SIG-M5 treated with dmso at 0.1 percent for 504 hours (cell line): ENCODE measurements at regions not wholly inside any gene's neighbourhood (a gene's known extent, or its start where the extent isn't known, plus 50 kb on each side); places are given as distances from the start of the nearest gene placed in this dataset.

Source experiments
- DNase-seq: peaks from one replicate; lab custom pipeline; 2025; ENCODE audit not compliant: unreplicated experiment; lab: John Stamatoyannopoulos, UW

DNA sequence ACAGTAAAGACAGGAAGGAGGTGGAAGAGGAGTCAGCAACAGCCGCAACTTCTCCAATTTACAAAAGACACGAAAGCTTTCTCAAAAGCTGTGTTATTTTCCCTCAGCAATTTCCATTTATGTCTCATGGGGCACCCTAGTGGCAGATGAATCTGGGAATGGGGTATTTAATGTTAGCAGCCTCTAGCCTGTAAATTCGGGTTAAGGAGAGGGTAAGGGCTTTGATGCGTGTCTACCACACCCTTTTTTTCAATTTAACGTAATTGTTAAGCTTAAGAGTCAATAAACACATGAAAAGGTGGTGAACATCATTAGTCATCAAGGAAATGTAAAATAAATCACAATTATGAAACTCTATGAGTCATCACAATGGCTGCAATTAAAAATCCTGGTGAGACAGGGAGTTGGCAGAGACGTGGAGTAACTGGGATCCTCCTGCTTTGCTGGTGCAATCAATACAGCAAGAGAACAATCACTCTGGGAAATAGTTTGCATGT lies 986.4 kb downstream of the AACS start:
- DNase-seq, result no peak

DNA sequence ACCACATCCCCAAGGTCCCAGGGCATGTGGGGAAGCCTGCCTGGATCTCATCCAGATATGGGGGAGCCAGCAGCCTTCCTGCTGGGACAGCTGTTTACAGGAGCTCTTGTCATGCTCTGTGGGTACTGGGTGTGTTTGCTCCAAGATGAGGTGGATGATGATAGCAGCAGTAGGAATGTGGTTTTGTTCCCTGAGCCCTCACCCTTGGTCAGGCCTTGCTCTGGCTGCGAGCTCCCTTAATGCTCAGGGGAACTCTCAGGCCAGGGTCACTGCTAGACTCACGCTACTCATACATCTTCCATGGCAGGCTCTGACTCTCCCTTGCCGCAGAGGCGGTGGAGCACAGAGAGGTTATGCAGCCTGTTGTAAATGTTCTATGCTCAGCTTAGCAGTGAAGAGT lies 990.3 kb downstream of the AACS start:
- DNase-seq, result no peak

- no peak for DNase-seq
These were observed 996.5 kb downstream of the AACS start for GRCh38 chr12:126061777-126062176.

- DNase-seq, result no peak
These were observed 998.8 kb downstream of the AACS start for GRCh38 chr12:126064028-126064427.

DNA sequence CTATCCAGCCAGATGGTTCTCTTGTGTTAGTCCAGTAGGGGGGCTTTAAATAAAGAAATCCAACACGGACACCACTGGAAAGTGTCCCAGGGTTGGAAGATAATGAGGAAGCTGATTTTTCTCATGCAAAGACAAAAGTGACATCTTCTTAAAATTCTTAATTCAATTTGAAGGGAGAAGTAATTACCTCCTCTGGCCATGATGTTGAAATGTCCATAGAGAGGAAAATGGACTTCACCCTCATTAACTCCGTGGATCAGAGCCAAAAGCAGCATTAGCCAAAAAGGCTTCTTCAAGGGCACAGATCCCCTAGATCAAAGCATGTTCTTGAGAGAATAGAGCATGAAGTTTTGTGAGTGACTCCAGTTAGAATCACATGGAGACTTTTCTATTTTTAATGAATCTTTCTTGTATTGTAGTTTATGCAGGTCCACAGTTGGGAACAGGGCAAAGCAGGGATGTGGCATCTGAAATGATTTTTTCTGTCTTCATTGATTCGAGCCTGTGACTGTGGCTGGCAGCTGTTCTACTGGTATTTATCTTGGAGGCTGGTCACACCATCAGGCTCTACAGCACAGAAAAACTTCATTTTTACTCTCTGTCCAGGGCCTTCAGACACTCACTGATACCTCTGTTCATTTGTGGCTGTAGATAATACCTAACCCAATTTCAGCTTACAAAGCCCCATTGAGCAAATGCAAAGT lies 1002.5 kb downstream of the AACS start:
- DNase-seq, result no peak

- peak; percentile 35 for DNase-seq
These were observed 1004.4 kb downstream of the AACS start for GRCh38 chr12:126069549-126070165.

- no peak for DNase-seq
These were observed 1011.3 kb downstream of the AACS start for GRCh38 chr12:126076515-126076914.

- no peak for DNase-seq
These were observed 1018.7 kb downstream of the AACS start for GRCh38 chr12:126083926-126084325.

GRCh38 chr12:126084480-126084879 lies 1019.2 kb downstream of the AACS start:
- no peak for DNase-seq

- no peak for DNase-seq
These were observed 1021.0 kb downstream of the AACS start for GRCh38 chr12:126086242-126086641.

- no peak for DNase-seq
These were observed 1022.5 kb downstream of the AACS start for GRCh38 chr12:126087692-126088091.

- DNase-seq, result no peak
These were observed 1028.7 kb downstream of the AACS start for GRCh38 chr12:126093908-126094307.

DNA sequence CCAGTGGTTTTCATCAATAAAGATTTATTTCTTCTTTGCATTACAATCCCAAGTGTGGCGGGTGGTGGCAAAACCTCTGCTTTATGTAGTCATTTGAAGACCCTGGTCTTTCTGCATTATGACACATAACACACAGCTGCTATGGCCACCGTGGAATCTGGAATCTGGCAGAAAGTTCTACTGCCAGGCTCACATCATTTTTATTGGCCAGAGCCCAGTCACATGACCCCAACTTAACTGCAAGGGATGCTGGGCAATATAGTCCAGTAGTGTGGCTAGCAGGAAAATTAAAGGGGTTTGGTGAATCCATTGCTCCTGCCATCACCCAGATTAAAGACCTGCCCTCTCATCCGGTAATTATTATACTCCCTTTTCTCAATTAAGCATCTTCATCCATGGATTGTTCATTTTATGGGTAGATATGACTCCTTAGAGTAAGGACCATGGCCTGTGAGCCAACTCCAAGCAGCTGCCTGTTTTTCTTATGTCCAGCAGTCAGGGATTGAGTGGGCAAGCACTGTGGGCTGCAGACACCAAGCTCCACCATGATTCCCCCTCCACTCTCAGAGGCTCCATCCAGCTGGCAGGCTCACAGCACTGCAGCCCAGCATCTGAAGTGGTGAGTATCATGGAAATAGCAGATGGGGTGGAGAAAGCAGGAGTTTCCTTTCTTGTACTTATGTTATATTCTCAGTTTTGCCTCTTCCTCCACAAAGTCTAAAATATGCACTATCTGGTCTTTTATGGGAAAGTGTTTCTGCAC lies 1030.7 kb downstream of the AACS start:
- no peak for DNase-seq

DNA sequence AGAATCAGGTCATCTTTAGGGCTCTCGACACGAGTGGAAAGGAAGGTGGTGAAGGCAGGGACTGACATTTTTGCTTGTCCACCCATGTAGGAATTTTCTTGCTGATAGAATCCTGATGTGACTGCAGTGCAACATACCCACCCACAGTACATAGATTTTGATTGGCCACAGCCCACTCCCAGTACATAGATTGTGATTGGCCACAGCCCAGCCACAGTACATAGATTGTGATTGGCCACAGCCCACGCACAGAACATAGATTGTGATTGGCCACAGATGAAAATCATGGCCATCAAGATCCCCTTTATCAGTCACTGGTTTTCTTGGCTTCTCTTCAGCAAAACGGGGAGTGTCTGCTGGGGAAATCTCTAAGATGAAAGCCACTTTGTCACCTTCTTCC lies 1041.5 kb downstream of the AACS start:
- DNase-seq, result no peak

GRCh38 chr12:126107659-126108058 lies 1042.4 kb downstream of the AACS start:
- DNase-seq, result no peak

- no peak for DNase-seq
These were observed 1043.0 kb downstream of the AACS start for GRCh38 chr12:126108247-126108646.

DNA sequence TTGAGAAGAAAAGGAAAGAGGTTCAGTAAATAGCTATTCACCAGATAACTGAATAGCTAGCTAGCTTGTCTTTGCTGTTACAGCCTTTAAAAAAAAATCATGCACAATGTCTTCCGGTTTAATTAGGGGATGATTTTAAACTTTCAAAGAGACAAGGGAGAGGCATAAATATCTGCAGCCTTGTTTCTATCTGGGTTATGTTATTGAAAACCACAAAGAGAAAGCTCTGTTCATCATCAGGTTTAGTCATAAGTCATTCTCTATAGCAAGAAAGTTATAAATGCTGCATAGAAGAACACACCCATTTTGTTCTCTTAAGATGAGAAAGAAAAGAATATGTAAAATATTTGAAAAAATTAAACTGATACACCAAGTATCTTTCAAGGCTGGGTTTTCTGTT lies 1046.9 kb downstream of the AACS start:
- no peak for DNase-seq

DNA sequence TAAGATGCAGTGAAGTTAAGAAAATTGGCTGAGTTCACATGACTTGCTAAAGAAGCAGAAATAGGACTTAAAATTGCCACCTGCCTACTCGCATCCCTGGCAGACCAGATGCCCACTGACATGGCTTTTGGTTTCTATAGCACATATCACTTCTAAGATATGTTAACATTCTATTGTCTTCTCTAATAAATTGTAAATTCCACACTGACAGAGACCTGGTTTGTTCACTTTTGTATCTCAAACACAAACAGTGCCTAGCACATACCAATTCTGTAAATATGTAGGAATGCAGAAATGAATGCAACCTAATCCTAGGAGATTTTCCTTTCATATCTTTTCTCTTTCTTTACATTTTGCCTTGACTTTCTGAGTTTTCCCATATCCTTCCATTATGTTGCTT lies 1047.6 kb downstream of the AACS start:
- no peak for DNase-seq

DNA sequence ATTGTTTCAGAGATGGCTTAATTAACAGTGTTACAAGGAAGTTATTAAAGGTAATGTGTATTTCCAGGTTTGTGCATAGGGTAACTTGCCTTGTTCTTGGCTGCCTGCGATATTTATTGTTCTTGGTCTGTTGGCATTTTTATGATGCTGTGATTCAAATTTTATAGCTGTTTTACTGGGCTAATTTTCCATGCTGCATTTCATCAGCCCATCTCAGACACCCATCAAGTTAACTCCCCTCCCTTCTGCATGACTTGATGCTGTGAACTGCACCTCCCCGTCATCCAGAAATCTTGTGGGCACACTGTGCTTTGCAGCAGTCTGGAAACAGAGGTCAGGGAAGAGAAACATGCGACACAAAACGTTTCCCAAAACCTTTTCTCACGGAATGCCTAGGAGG lies 1049.2 kb downstream of the AACS start:
- no peak for DNase-seq

GRCh38 chr12:126117502-126117901 lies 1052.3 kb downstream of the AACS start:
- no peak for DNase-seq

GRCh38 chr12:126139355-126139754 lies 1074.1 kb downstream of the AACS start:
- no peak for DNase-seq

DNA sequence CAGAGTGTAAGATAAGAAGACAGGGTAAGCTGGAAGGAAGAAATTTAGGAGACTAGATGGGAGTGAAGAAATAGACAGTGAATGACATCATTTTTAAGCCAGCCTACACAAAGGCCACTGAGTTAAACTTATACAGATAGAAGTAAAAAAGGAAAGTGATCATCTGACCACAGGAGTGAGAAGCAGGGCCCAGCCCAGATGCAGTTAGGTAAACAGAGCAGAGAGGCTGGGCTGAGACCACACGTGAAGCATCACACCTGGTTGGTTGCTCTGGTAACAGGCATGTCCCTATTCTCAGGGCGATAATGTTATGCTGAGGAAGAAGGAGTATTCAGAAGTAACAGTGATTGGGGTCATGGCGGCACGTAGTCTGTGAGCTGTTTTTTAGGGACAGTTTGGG lies 1079.4 kb downstream of the AACS start:
- DNase-seq, result no peak
